CD4-positive, alpha-beta T cell treated with Interleukin-15 for 4 hours (primary cell): ENCODE measurements at regions not wholly inside any gene's neighbourhood (a gene's known extent, or its start where the extent isn't known, plus 50 kb on each side); places are given as distances from the start of the nearest gene placed in this dataset.
"Not testable (repeated sequence)": the region's sequence is repeated elsewhere in the genome, so short reads cannot be mapped to it uniquely, and the experiment has no call there.

Experiments
- DNase-seq: peaks from one replicate; pipeline ENCODE4 v3.0.0-alpha.2; 2020; ENCODE audit warnings: low spot score

- not testable (repeated sequence) for DNase-seq
These were observed 557.8 kb upstream of the C16orf82 start for GRCh38 chr16:26508946-26509345.

- no peak for DNase-seq
These were observed 555.8 kb upstream of the C16orf82 start for GRCh38 chr16:26510924-26511323.

- DNase-seq, result no peak
These were observed 555.3 kb upstream of the C16orf82 start for GRCh38 chr16:26511463-26511862.

GRCh38 chr16:26521626-26522025, 545.1 kb upstream of the C16orf82 start:
- DNase-seq, result no peak

- DNase-seq, result no peak
These were observed 542.4 kb upstream of the C16orf82 start for GRCh38 chr16:26524281-26524680.

- no peak for DNase-seq
These were observed 541.9 kb upstream of the C16orf82 start for GRCh38 chr16:26524846-26525245.

GRCh38 chr16:26525856-26526255, 540.9 kb upstream of the C16orf82 start:
- DNase-seq, result no peak

GRCh38 chr16:26526633-26527032, 540.1 kb upstream of the C16orf82 start:
- no peak for DNase-seq

- DNase-seq, result no peak
These were observed 536.0 kb upstream of the C16orf82 start for GRCh38 chr16:26530584-26531289.

- DNase-seq, result no peak
These were observed 535.4 kb upstream of the C16orf82 start for GRCh38 chr16:26531290-26531730.

- no peak for DNase-seq
These were observed 534.3 kb upstream of the C16orf82 start for GRCh38 chr16:26532456-26532855.

GRCh38 chr16:26542198-26542597, 524.5 kb upstream of the C16orf82 start:
- DNase-seq, result no peak

GRCh38 chr16:26546573-26546972, 520.2 kb upstream of the C16orf82 start:
- DNase-seq, result no peak

GRCh38 chr16:26547681-26548080, 519.0 kb upstream of the C16orf82 start:
- DNase-seq, result no peak

GRCh38 chr16:26550111-26550610, 516.6 kb upstream of the C16orf82 start:
- DNase-seq, result no peak

- no peak for DNase-seq
These were observed 512.7 kb upstream of the C16orf82 start for GRCh38 chr16:26554030-26554429.

GRCh38 chr16:26561303-26561702, 505.4 kb upstream of the C16orf82 start:
- DNase-seq, result no peak

GRCh38 chr16:26563018-26563417, 503.7 kb upstream of the C16orf82 start:
- DNase-seq, result no peak

GRCh38 chr16:26567356-26567755, 499.4 kb upstream of the C16orf82 start:
- no peak for DNase-seq

GRCh38 chr16:26569793-26570192, 496.9 kb upstream of the C16orf82 start:
- DNase-seq, result no peak

- no peak for DNase-seq
These were observed 488.0 kb upstream of the C16orf82 start for GRCh38 chr16:26578748-26579147.

GRCh38 chr16:26583803-26584202, 482.9 kb upstream of the C16orf82 start:
- DNase-seq, result no peak

- no peak for DNase-seq
These were observed 473.0 kb upstream of the C16orf82 start for GRCh38 chr16:26593700-26594099.

- DNase-seq, result no peak
These were observed 472.1 kb upstream of the C16orf82 start for GRCh38 chr16:26594666-26595065.
